ENCODE measurements at regions not wholly inside any gene's neighbourhood (a gene's known extent, or its start where the extent isn't known, plus 50 kb on each side); places are given as distances from the start of the nearest gene placed in this dataset.

GRCh38 chr11:106238704-106239360, 161.4 kb downstream of the AASDHPPT start:
- DNase-seq, result no peak
- Mint-ChIP-seq H3K27ac (no peak overlapping the region), H3K4me3 (no peak overlapping the region), H3K4me1 (no peaks in the 10 kb centered on the region), H3K27me3 (no peaks in the 10 kb centered on the region), H3K9me3 (peaks cover 0 to 6% of the 10 kb centered on the region in 2 donors)
- no peak for ATAC-seq

DNA sequence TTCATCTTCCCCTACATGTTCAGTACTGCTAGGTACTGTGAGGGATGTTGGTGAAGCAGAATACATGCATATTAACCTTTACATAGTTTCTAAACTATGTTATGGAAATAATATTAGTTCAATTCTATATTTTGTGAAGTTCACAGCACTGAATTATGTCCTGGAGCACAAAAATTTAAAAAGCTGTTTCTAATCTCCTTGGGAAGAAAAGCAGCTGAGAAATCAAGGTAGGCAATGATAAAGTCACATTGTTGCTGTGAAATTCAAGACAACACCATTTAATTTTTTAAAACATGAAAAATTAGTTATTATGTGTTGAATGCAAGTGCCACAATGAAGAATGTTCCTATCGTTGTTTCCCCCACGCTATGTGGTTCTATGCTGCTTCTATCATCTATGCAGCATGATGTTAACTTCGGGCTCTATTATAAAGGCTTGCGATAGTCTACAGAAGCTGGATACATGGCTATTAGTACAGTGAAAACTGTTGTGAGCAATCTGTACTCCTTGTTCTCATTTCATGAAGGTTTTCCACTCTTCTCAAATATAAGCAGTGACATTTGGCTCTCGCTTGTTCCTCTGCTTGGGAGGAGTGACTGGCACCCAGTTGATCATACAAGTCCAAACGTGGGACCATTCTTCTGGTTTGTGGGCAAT, 164.3 kb downstream of the AASDHPPT start:
- H3K4me3 Mint-ChIP-seq, result no peak overlapping the region
- DNase-seq, result no peak
- H3K9me3 Mint-ChIP-seq, result peaks cover 19 to 20% of the 10 kb centered on the region in 2 donors
- no peak for ATAC-seq
- no peaks in the 10 kb centered on the region for H3K27me3 Mint-ChIP-seq
- no peaks in the 10 kb centered on the region for H3K4me1 Mint-ChIP-seq
- no peak overlapping the region for H3K27ac Mint-ChIP-seq

DNA sequence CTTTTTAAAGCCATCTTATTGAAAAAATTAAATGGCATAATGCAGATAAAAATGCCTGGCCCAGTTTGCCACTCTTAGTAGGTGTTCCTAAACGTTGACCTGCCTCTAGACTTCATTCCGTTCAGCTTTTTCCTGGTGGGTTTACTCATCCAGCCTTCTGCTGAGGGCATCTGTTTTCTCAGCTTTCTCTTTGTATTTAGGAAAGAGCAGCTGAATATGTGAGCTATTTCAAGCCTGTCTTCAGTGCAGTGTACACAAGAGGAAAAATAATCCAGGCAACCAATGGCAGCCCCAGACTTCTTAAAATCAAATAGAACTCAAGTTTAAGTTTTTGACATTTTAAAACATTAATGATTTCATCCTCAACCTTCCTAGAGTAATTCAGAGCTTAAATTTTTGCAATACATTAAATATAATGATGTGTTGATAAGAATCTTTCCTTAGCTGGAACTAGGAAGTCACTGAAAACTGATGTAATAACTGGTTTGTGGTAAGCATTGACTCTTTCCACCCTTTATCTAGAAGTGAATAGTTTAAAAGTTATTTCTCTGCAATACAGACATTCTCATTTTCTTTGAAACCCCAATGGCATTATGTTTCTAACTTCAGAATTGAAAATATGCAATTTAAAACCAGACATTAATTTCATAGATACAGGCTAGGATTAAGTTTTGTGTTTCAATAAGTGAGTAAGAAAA, 165.4 kb downstream of the AASDHPPT start:
- no peak overlapping the region for H3K27ac Mint-ChIP-seq
- ATAC-seq (no peak), DNase-seq (no peak)
- H3K27me3 Mint-ChIP-seq, result no peaks in the 10 kb centered on the region
- H3K4me3 Mint-ChIP-seq, result no peak overlapping the region
- H3K4me1 Mint-ChIP-seq, result no peaks in the 10 kb centered on the region
- H3K9me3 Mint-ChIP-seq, result peaks cover 20 to 24% of the 10 kb centered on the region in 2 donors

- H3K4me3 Mint-ChIP-seq, result no peak overlapping the region
- H3K9me3 Mint-ChIP-seq, result peaks cover 21 to 29% of the 10 kb centered on the region in 2 donors
- H3K4me1 Mint-ChIP-seq, result no peaks in the 10 kb centered on the region
- no peak overlapping the region for H3K27ac Mint-ChIP-seq
- DNase-seq (no peak), ATAC-seq (no peak)
- no peaks in the 10 kb centered on the region for H3K27me3 Mint-ChIP-seq
These were observed 169.0 kb downstream of the AASDHPPT start for GRCh38 chr11:106246495-106246894.

DNA sequence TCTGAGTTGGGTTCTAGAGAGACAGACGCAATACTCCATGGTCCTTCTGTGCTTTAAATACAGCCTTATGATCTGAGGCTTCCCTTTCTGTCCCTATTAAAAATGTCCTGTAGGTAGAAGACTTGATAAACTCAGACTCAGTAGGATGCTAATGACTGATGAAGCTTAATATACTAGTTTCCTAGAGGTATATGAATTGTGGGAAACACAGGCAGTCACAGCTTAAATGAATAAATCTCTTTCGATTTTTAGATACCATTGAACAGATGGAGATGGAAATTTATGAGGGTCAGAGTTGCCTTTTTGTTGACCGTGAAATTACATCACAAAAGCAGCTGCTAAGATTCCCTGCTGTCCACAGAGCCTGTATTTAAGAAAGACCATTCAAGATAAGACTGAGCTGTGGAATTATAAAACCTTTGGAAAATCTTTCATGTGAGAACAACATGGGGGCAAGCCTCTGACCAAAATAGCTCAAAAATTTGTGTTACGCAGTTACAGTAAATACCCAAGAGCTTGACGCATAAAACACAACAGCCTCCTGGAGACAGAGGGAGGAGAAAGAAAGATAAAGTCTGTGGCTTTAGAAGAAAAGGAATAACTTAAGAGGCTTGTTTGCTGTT, 172.3 kb downstream of the AASDHPPT start:
- H3K27me3 Mint-ChIP-seq, result no peaks in the 10 kb centered on the region
- ATAC-seq (no peak), DNase-seq (no peak)
- H3K27ac Mint-ChIP-seq, result no peak overlapping the region
- no peak overlapping the region for H3K4me3 Mint-ChIP-seq
- H3K4me1 Mint-ChIP-seq, result no peaks in the 10 kb centered on the region
- H3K9me3 Mint-ChIP-seq, result peaks cover 17 to 29% of the 10 kb centered on the region in 2 donors

DNA sequence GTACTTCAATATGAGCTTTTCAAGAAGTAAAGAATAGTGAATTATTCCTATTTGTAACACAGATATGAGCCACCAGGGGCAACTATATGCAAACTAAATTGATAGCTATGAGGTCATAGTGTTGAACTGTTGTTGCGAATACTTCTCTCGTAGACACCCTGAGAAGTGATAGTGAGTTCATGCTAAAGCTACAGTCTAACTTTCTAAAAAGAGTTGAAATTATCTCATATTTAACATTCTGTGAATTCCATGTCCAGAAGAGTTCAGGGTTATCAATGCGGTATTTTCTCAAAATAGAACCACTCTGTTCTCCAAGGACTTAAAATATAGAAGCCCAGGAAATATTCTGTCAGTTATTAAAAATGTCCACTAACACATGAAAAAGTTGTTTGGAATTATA, 185.4 kb downstream of the AASDHPPT start:
- H3K27me3 Mint-ChIP-seq, result no peaks in the 10 kb centered on the region
- H3K4me3 Mint-ChIP-seq, result no peak overlapping the region
- no peak overlapping the region for H3K27ac Mint-ChIP-seq
- peaks cover 9 to 15% of the 10 kb centered on the region in 2 donors for H3K9me3 Mint-ChIP-seq
- DNase-seq (no peak), ATAC-seq (no peak)
- no peaks in the 10 kb centered on the region for H3K4me1 Mint-ChIP-seq

DNA sequence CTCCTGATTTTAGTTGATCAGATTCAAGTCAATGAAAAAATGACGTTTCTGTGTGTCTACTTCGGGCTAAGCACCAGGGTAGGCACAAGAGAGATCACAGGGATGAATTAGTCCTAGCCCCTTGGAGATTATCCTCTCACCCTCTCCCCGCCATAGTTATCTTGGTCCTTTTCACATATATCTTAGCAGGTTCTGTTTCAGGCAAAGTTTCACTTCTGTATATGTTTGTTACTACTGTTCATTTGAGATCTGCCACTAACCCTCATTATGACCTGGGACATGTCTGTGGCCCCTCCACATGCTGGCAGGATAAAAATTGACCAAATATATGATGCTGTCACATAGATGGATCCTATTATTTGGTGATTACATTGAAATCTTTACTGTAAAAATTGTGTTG, 186.1 kb downstream of the AASDHPPT start:
- no peak for ATAC-seq
- Mint-ChIP-seq H3K4me3 (no peak overlapping the region), H3K9me3 (peaks cover 9 to 15% of the 10 kb centered on the region in 2 donors), H3K27me3 (no peaks in the 10 kb centered on the region), H3K4me1 (no peaks in the 10 kb centered on the region), H3K27ac (no peak overlapping the region)
- no peak for DNase-seq

GRCh38 chr11:106271086-106271485, 193.6 kb downstream of the AASDHPPT start:
- ATAC-seq (no peak), DNase-seq (no peak)
- Mint-ChIP-seq H3K27ac (no peak overlapping the region), H3K9me3 (peaks cover 9 to 23% of the 10 kb centered on the region in 2 donors), H3K4me1 (no peaks in the 10 kb centered on the region), H3K27me3 (no peaks in the 10 kb centered on the region), H3K4me3 (no peak overlapping the region)

DNA sequence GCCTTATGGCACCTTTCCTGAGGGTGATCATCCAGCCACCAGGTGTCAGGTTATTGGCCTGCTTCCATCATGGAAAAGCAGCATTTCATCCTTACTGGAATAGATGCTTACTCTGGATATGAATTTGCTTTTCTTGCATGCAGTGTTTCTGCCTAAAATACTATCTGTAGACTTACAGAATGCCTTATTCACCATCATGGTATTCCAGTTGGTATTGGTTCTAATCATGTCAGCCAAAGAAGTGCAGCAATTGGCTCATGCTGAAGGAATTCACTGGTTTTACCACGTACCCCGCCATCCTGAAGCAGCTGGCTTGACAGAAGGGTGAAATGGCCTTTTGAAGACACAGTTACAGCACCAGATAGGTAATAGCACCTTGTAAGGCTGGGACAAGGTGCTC, 194.2 kb downstream of the AASDHPPT start:
- Mint-ChIP-seq H3K9me3 (peaks cover 4 to 17% of the 10 kb centered on the region in 2 donors), H3K27ac (no peak overlapping the region), H3K4me1 (no peaks in the 10 kb centered on the region), H3K27me3 (no peaks in the 10 kb centered on the region), H3K4me3 (no peak overlapping the region)
- ATAC-seq, result no peak
- no peak for DNase-seq

GRCh38 chr11:106275151-106275550, 197.7 kb downstream of the AASDHPPT start:
- Mint-ChIP-seq H3K4me1 (no peaks in the 10 kb centered on the region), H3K27me3 (peaks cover 9% of the 10 kb centered on the region), H3K4me3 (no peak overlapping the region), H3K9me3 (peaks cover 4 to 16% of the 10 kb centered on the region in 2 donors), H3K27ac (no peak overlapping the region)
- DNase-seq (no peak), ATAC-seq (no peak)

DNA sequence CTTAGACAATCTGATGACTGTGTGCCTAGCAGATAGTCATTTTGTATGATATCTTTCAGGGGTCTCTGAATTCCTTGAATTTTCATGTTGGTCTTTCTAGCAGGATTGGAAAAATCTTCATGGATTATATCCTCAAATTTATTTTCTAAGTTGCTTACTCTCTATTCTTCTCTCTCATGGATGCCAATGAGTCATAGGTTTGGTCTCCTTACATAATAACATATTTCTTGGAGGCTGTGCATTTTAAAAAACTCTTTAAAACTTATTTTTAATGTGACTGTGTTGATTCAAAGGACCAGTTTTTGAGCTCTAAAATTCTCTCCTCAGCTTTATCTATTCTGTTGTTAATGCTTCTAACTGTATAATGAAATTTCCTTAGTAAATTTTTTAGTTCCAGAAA, 198.7 kb downstream of the AASDHPPT start:
- Mint-ChIP-seq H3K4me1 (no peaks in the 10 kb centered on the region), H3K9me3 (peaks cover 4 to 16% of the 10 kb centered on the region in 2 donors), H3K27ac (no peak overlapping the region), H3K27me3 (peaks cover 9% of the 10 kb centered on the region), H3K4me3 (no peak overlapping the region)
- DNase-seq (no peak), ATAC-seq (no peak)

DNA sequence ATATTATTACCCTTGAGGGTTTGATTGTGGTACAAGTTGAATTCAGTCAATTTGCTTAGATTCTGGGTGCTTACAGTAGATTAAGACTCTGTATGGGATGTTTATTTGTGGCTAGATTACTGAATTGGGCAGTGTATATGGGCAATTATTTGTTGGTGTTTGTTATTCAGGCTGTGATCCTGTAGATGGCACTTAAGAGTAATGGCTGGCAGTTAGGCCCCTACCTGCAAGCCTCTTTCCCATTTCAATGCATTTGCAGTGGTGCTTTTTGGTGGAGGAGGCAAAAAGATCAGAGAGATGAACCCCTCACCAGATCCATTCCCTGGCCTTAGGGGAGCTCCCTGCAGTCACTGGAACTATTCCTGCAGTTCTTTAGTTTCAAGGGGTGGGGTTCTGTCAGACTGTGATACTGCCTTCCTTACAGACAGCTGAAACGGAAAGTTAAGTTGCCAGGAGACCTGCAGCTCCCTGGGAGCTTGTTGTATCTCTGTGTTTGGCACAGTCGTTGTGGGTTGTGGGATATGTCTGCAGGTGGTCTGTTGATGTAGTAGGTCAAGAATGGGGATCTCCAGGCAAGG, 199.5 kb downstream of the AASDHPPT start:
- H3K27me3 Mint-ChIP-seq, result peaks cover 9% of the 10 kb centered on the region
- peaks cover 4 to 16% of the 10 kb centered on the region in 2 donors for H3K9me3 Mint-ChIP-seq
- no peak overlapping the region for H3K4me3 Mint-ChIP-seq
- H3K4me1 Mint-ChIP-seq, result no peaks in the 10 kb centered on the region
- DNase-seq (no peak), ATAC-seq (no peak)
- no peak overlapping the region for H3K27ac Mint-ChIP-seq

DNA sequence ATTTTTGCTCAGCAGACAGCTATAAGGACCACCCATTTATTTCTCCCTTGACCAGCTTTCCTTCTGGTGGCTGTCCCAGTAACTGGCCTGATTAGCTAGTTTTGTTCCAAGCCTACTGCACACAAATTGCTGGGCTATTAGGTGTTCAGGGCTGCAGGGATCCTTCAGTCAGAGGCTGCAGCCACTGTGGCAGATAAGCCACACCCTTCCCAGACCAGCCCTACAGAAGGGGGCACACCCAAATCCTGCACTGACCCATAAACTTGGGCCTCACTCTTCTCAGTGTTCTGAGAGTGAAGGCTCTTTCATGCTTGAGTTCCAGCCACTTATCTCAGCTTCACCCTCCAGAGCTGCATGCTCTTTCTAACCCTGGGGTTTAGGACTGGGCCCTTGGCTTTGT, 200.0 kb downstream of the AASDHPPT start:
- peaks cover 0 to 16% of the 10 kb centered on the region in 2 donors for H3K9me3 Mint-ChIP-seq
- no peak overlapping the region for H3K4me3 Mint-ChIP-seq
- ATAC-seq (peak; percentile 20), DNase-seq (no peak)
- H3K27ac Mint-ChIP-seq, result no peak overlapping the region
- no peaks in the 10 kb centered on the region for H3K4me1 Mint-ChIP-seq
- H3K27me3 Mint-ChIP-seq, result peaks cover 9% of the 10 kb centered on the region

DNA sequence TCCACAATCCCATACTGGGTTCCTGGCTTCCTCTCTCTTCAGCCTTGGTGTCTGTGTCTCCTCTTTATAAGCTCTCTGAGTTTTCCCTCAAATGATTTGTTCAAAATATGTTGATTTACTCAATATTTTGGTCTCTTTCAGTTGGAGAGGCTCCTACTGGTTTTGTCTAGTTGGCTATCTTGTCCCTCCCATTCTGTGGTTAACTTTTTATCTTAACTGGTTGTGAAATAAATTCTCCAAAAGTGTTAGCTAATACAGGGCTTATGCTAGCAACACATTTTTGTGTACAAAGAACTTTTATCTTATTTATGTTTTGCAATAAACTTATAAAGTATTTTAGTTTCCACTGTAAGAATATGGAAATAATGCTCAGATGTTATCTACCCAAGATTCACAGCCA, 200.9 kb downstream of the AASDHPPT start:
- Mint-ChIP-seq H3K4me3 (no peak overlapping the region), H3K27me3 (peaks cover 9% of the 10 kb centered on the region), H3K4me1 (no peaks in the 10 kb centered on the region), H3K9me3 (peaks cover 0 to 16% of the 10 kb centered on the region in 2 donors), H3K27ac (no peak overlapping the region)
- ATAC-seq, result no peak
- no peak for DNase-seq

GRCh38 chr11:106280036-106280435, 202.6 kb downstream of the AASDHPPT start:
- Mint-ChIP-seq H3K4me1 (no peaks in the 10 kb centered on the region), H3K4me3 (no peak overlapping the region), H3K27me3 (peaks cover 9% of the 10 kb centered on the region), H3K27ac (no peak overlapping the region), H3K9me3 (peaks cover 6% of the 10 kb centered on the region in 2 donors)
- DNase-seq (no peak), ATAC-seq (no peak)
